HG02759 (cell line): ENCODE measurements at regions not wholly inside any gene's neighbourhood (a gene's known extent, or its start where the extent isn't known, plus 50 kb on each side); places are given as distances from the start of the nearest gene placed in this dataset.

Source experiments
- ATAC-seq: cut with Tn5 transposase; IDR thresholded peaks from one replicate; pipeline ENCODE4 v1.9.1; 2021; ENCODE audit warnings: mild to moderate bottlenecking, moderate library complexity; ENCODE audit not compliant: unreplicated experiment

GRCh38 chr6:169988769-169989550, 237.5 kb downstream of the ERMARD start:
- ATAC-seq = no peak

- no peak for ATAC-seq
Observed at GRCh38 chr6:169986848-169987498, 235.6 kb downstream of the ERMARD start.

GRCh38 chr6:169986171-169986847, 234.9 kb downstream of the ERMARD start:
- no peak for ATAC-seq

- ATAC-seq = no peak
Observed at GRCh38 chr6:169985121-169986015, 233.9 kb downstream of the ERMARD start.

- ATAC-seq = no peak
Observed at GRCh38 chr6:169984181-169985120, 233.0 kb downstream of the ERMARD start.

- ATAC-seq = no peak
Observed at GRCh38 chr6:169983651-169984050, 232.2 kb downstream of the ERMARD start.

GRCh38 chr6:169982461-169983386, 231.3 kb downstream of the ERMARD start:
- ATAC-seq = no peak

- ATAC-seq = no peak
Observed at GRCh38 chr6:169981969-169982368, 230.5 kb downstream of the ERMARD start.

- ATAC-seq = no peak
Observed at GRCh38 chr6:169981568-169981967, 230.1 kb downstream of the ERMARD start.

GRCh38 chr6:169980826-169981450, 229.5 kb downstream of the ERMARD start:
- no peak for ATAC-seq

GRCh38 chr6:169979873-169980432, 228.5 kb downstream of the ERMARD start:
- no peak for ATAC-seq

GRCh38 chr6:169978615-169979161, 227.3 kb downstream of the ERMARD start:
- ATAC-seq = no peak

GRCh38 chr6:169977434-169978265, 226.2 kb downstream of the ERMARD start:
- no peak for ATAC-seq

GRCh38 chr6:169976301-169977081, 225.1 kb downstream of the ERMARD start:
- ATAC-seq = no peak

GRCh38 chr6:169975701-169976100, 224.3 kb downstream of the ERMARD start:
- no peak for ATAC-seq

GRCh38 chr6:169975286-169975685, 223.9 kb downstream of the ERMARD start:
- no peak for ATAC-seq
